Liver (tissue), 8 donors: ENCODE measurements at regions not wholly inside any gene's neighbourhood (a gene's known extent, or its start where the extent isn't known, plus 50 kb on each side); places are given as distances from the start of the nearest gene placed in this dataset.

Experiments
- DNase-seq: peaks from one replicate; pipeline ENCODE4 v3.0.0-alpha.2; 2017; ENCODE audit warnings: low spot score
- H3K27ac ChIP-seq, 2 donors: one replicate each; pipeline ENCODE4 v1.7.0; 2013; ENCODE audit warnings: inconsistent platforms in 2 of 2, low read length in 2 of 2, control low read depth in 1 of 2, low read depth in 1 of 2, mild to moderate bottlenecking in 1 of 2
- H3K27me3 ChIP-seq, 4 donors: one replicate each; pipeline versions ENCODE4 v1.6.1 to v1.7.0; 2013; ENCODE audit warnings: low read length in 3 of 4, inconsistent platforms in 1 of 4, mild to moderate bottlenecking in 1 of 4, moderate library complexity in 1 of 4; ENCODE audit not compliant: control insufficient read depth in 4 of 4, insufficient read depth in 4 of 4
- H3K36me3 ChIP-seq, 4 donors: one replicate each; pipeline versions ENCODE4 v1.6.1 to v1.7.0; 2013; ENCODE audit warnings: low read length in 3 of 4, mild to moderate bottlenecking in 3 of 4, low read depth in 1 of 4, moderate library complexity in 1 of 4; ENCODE audit not compliant: control insufficient read depth in 4 of 4, insufficient read depth in 3 of 4
- H3K4me1 ChIP-seq, 4 donors: one replicate each; pipeline versions ENCODE4 v1.6.1 to v1.7.0; 2013; ENCODE audit warnings: low read length in 3 of 4, mild to moderate bottlenecking in 3 of 4, moderate library complexity in 1 of 4; ENCODE audit not compliant: control insufficient read depth in 4 of 4, insufficient read depth in 4 of 4
- H3K4me3 ChIP-seq, 3 donors: one replicate each; pipeline versions ENCODE4 v1.6.1 to v1.7.0; 2013; ENCODE audit warnings: low read length in 3 of 3, control low read depth in 1 of 3, low read depth in 1 of 3, mild to moderate bottlenecking in 1 of 3
- H3K9ac ChIP-seq, 2 donors: one replicate each; pipeline ENCODE4 v1.7.0; 2013; ENCODE audit warnings: low read length in 2 of 2, mild to moderate bottlenecking in 2 of 2, moderate library complexity in 2 of 2, control low read depth in 1 of 2, low read depth in 1 of 2
- H3K9me3 ChIP-seq, 4 donors: one replicate each; pipeline versions ENCODE4 v1.6.1 to v1.7.0; 2013; ENCODE audit warnings: low read length in 3 of 4; ENCODE audit not compliant: control insufficient read depth in 4 of 4
- ATF3 ChIP-seq: IDR thresholded peaks from 2 replicates; pipeline ENCODE4 v1.6.1; 2016; ENCODE audit warnings: antibody characterized with exemption
- FOXA1 ChIP-seq: IDR thresholded peaks from 2 replicates; pipeline ENCODE4 v1.6.1; 2016; ENCODE audit warnings: antibody characterized with exemption
- FOXA2 ChIP-seq: IDR thresholded peaks from 2 replicates; pipeline ENCODE4 v1.6.1; 2016; ENCODE audit warnings: antibody characterized with exemption
- HNF4A ChIP-seq, 2 donors: conservative IDR thresholded peaks; 2 replicates each; pipeline ENCODE4 v1.6.1; 2016; ENCODE audit warnings: antibody characterized with exemption in 2 of 2, mild to moderate bottlenecking in 2 of 2
- HNF4G ChIP-seq: IDR thresholded peaks from 2 replicates; pipeline ENCODE4 v1.6.1; 2016; ENCODE audit warnings: antibody characterized with exemption
- JUND ChIP-seq, 2 donors: IDR thresholded peaks; 2 replicates each; pipeline ENCODE4 v1.6.1; 2016; ENCODE audit warnings: antibody characterized with exemption in 2 of 2
- NR2F2 ChIP-seq: IDR thresholded peaks from 2 replicates; pipeline ENCODE4 v1.6.1; 2016; ENCODE audit warnings: antibody characterized with exemption
- REST ChIP-seq: IDR thresholded peaks from 2 replicates; pipeline ENCODE4 v1.6.1; 2016; ENCODE audit warnings: antibody characterized with exemption, mild to moderate bottlenecking
- RXRA ChIP-seq, 2 donors: IDR thresholded peaks; 2 replicates each; pipeline ENCODE4 v1.6.1; 2017 to 2018; ENCODE audit warnings: antibody characterized with exemption in 2 of 2, mild to moderate bottlenecking in 1 of 2
- SP1 ChIP-seq: IDR thresholded peaks from 2 replicates; pipeline ENCODE4 v1.6.1; 2018; ENCODE audit warnings: antibody characterized with exemption, mild to moderate bottlenecking
- TAF1 ChIP-seq: conservative IDR thresholded peaks from 2 replicates; pipeline ENCODE4 v1.6.1; 2016; ENCODE audit warnings: antibody characterized with exemption, mild to moderate bottlenecking
- WGBS: extraction: QIAGEN DNeasy Blood & Tissue Kit; methylation state at CpG from one replicate; pipeline ENCODE4 v1.1.7; 2013; 5-methylcytosine and 5-hydroxymethylcytosine counted together
- TF ChIP-seq, protein P1 (sequence below): fragments of 150-350 bp; IDR thresholded peaks from 2 replicates; pipeline ENCODE4 v1.5.1; 2017; ENCODE audit warnings: improper control_type of control experiment, low read depth, low read length; ENCODE audit not compliant: missing input control
- donor health status: healthy.
- donor health status: healthy.
- donor health status: healthy.
- donor health status: healthy.
- donor health status: healthy.

DNA sequence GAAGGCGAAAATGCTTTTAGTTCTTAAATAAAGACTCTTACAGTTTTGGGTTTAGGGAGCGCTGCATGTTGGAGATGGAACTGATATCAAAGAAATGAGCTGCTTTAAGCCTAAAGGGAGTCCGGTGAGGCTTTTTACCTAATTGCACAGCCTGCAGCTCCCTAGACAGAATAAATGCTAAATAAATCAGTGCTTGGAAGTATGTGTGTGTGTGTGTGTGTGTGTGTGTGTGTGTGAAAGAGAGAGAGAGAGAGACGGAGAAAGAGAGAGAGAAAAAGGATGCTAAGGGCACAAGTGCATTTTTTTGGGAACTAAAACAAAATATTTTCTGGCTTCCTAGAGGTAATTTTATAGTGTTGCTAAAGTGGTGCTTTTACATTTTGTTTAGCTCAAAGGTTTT is 88.4 kb downstream of the MTRR start (continued):
- TF ChIP-seq, protein P1, sequence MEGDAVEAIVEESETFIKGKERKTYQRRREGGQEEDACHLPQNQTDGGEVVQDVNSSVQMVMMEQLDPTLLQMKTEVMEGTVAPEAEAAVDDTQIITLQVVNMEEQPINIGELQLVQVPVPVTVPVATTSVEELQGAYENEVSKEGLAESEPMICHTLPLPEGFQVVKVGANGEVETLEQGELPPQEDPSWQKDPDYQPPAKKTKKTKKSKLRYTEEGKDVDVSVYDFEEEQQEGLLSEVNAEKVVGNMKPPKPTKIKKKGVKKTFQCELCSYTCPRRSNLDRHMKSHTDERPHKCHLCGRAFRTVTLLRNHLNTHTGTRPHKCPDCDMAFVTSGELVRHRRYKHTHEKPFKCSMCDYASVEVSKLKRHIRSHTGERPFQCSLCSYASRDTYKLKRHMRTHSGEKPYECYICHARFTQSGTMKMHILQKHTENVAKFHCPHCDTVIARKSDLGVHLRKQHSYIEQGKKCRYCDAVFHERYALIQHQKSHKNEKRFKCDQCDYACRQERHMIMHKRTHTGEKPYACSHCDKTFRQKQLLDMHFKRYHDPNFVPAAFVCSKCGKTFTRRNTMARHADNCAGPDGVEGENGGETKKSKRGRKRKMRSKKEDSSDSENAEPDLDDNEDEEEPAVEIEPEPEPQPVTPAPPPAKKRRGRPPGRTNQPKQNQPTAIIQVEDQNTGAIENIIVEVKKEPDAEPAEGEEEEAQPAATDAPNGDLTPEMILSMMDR = no peak
- TF ChIP-seq FOXA1 (no peak), JUND (IDR thresholded peaks at IDR 0.05) (no peak), NR2F2 (no peak), HNF4A (conservative IDR thresholded peaks at IDR 0.05) (no peak), TAF1 (no peak)

- no peaks in the 10 kb centered on the region for H3K27me3 ChIP-seq
- no peaks in the 10 kb centered on the region for H3K9me3 ChIP-seq
- no peaks in the 10 kb centered on the region for H3K4me1 ChIP-seq
- no peak overlapping the region for H3K27ac ChIP-seq
- no peaks in the 10 kb centered on the region for H3K36me3 ChIP-seq
- 68% methylated on average over 7 of the region's 7 CpGs for WGBS
- no peak for TF ChIP-seq NR2F2
- TF ChIP-seq REST = no peak
- no peak for TF ChIP-seq ATF3
- TF ChIP-seq TAF1 = no peak
- TF ChIP-seq FOXA1 = no peak
- TF ChIP-seq RXRA (IDR thresholded peaks at IDR 0.05) = no peak
- TF ChIP-seq, protein P1 = no peak
- no peak for TF ChIP-seq FOXA2
- no peak for TF ChIP-seq SP1
- TF ChIP-seq HNF4G = no peak
- DNase-seq = no peak
- H3K4me3 ChIP-seq = no peak overlapping the region
- no peak overlapping the region for H3K9ac ChIP-seq
These were observed 91.2 kb downstream of the MTRR start for GRCh38 chr5:7960142-7960541.

- no peak overlapping the region for H3K9ac ChIP-seq
- TF ChIP-seq JUND (IDR thresholded peaks at IDR 0.05) = no peak
These were observed 92.6 kb downstream of the MTRR start for GRCh38 chr5:7961540-7961939.

More at GRCh38 chr5:7961540-7961939, 92.6 kb downstream of the MTRR start:
- no peak for DNase-seq
- Histone ChIP-seq H3K36me3 (no peaks in the 10 kb centered on the region), H3K27me3 (no peaks in the 10 kb centered on the region), H3K4me1 (no peaks in the 10 kb centered on the region), H3K4me3 (no peak overlapping the region), H3K27ac (no peak overlapping the region), H3K9me3 (no peaks in the 10 kb centered on the region)
- WGBS = 70% methylated on average over 6 of the region's 6 CpGs
